CD4-positive, alpha-beta T cell treated with Interleukin-6 at 100 ng/mL for 8 hours (primary cell): ENCODE measurements at regions not wholly inside any gene's neighbourhood (a gene's known extent, or its start where the extent isn't known, plus 50 kb on each side); places are given as distances from the start of the nearest gene placed in this dataset.

Source experiments
- DNase-seq: peaks from one replicate; pipeline ENCODE4 v3.0.0-alpha.2; 2020; ENCODE audit warnings: mixed read lengths, low spot score

- DNase-seq = no peak
Observed at GRCh38 chr15:62612183-62612733, 430.3 kb upstream of the TPM1 start.

GRCh38 chr15:62612771-62613170, 429.8 kb upstream of the TPM1 start:
- no peak for DNase-seq

GRCh38 chr15:62616746-62617145, 425.8 kb upstream of the TPM1 start:
- DNase-seq = no peak

GRCh38 chr15:62617741-62618140, 424.8 kb upstream of the TPM1 start:
- no peak for DNase-seq

GRCh38 chr15:62618432-62618831, 424.1 kb upstream of the TPM1 start:
- DNase-seq = no peak

GRCh38 chr15:62618846-62619504, 423.6 kb upstream of the TPM1 start:
- no peak for DNase-seq

GRCh38 chr15:62619526-62619925, 423.0 kb upstream of the TPM1 start:
- no peak for DNase-seq

- DNase-seq = no peak
Observed at GRCh38 chr15:62622775-62623174, 419.8 kb upstream of the TPM1 start.

GRCh38 chr15:62624547-62625378, 417.8 kb upstream of the TPM1 start:
- no peak for DNase-seq

GRCh38 chr15:62625429-62626033, 417.0 kb upstream of the TPM1 start:
- no peak for DNase-seq

GRCh38 chr15:62626903-62627302, 415.6 kb upstream of the TPM1 start:
- DNase-seq = no peak

- DNase-seq = no peak
Observed at GRCh38 chr15:62631076-62631724, 411.3 kb upstream of the TPM1 start.

- DNase-seq = no peak
Observed at GRCh38 chr15:62636823-62637573, 405.5 kb upstream of the TPM1 start.

- DNase-seq = no peak
Observed at GRCh38 chr15:62637574-62637897, 405.0 kb upstream of the TPM1 start.

GRCh38 chr15:62637950-62638619, 404.5 kb upstream of the TPM1 start:
- no peak for DNase-seq

- no peak for DNase-seq
Observed at GRCh38 chr15:62639432-62639831, 403.1 kb upstream of the TPM1 start.

GRCh38 chr15:62639906-62640605, 402.5 kb upstream of the TPM1 start:
- no peak for DNase-seq

- DNase-seq = no peak
Observed at GRCh38 chr15:62641825-62642224, 400.7 kb upstream of the TPM1 start.

- no peak for DNase-seq
Observed at GRCh38 chr15:62643572-62643971, 399.0 kb upstream of the TPM1 start.

- DNase-seq = no peak
Observed at GRCh38 chr15:62644216-62644888, 398.2 kb upstream of the TPM1 start.
